LNCaP clone FGC (cell line): ENCODE measurements at regions not wholly inside any gene's neighbourhood (a gene's known extent, or its start where the extent isn't known, plus 50 kb on each side); places are given as distances from the start of the nearest gene placed in this dataset.

Experiments
- DNase-seq: peaks from one replicate; pipeline ENCODE4 v3.0.0-alpha.2; 2011; ENCODE audit warnings: low read depth
- H3K4me3 ChIP-seq: 2 replicates; pipeline ENCODE4 v1.5.1; 2011; ENCODE audit warnings: mild to moderate bottlenecking, low read depth, low read length, control low read depth
- TF ChIP-seq, protein P1 (sequence below): IDR thresholded peaks from 2 replicates; pipeline ENCODE4 v1.5.1; 2012; ENCODE audit warnings: mild to moderate bottlenecking; ENCODE audit not compliant: control insufficient read depth, insufficient read depth; ENCODE audit errors: extremely low read depth

DNA sequence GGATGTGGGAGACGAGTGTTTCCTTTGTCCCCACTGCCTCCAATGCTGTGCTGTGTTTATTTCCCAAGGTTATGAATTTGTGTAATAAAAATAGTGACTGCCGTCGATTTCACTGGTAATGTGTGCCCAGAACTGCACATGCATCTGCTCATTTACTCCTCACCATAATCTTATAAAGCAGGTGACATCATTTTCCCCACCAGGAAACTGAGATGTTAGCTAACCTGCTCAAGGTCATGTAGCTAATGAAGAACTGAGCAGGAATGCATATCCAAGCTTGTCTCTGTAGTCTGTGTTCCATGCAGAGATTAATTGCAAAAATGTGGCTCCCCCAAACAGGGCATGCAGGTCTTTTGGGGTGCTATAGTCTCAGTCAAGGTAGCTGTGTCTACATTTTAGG is 224.4 kb downstream of the TENT4A start:
- TF ChIP-seq, protein P1, sequence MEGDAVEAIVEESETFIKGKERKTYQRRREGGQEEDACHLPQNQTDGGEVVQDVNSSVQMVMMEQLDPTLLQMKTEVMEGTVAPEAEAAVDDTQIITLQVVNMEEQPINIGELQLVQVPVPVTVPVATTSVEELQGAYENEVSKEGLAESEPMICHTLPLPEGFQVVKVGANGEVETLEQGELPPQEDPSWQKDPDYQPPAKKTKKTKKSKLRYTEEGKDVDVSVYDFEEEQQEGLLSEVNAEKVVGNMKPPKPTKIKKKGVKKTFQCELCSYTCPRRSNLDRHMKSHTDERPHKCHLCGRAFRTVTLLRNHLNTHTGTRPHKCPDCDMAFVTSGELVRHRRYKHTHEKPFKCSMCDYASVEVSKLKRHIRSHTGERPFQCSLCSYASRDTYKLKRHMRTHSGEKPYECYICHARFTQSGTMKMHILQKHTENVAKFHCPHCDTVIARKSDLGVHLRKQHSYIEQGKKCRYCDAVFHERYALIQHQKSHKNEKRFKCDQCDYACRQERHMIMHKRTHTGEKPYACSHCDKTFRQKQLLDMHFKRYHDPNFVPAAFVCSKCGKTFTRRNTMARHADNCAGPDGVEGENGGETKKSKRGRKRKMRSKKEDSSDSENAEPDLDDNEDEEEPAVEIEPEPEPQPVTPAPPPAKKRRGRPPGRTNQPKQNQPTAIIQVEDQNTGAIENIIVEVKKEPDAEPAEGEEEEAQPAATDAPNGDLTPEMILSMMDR, result no peak

DNA sequence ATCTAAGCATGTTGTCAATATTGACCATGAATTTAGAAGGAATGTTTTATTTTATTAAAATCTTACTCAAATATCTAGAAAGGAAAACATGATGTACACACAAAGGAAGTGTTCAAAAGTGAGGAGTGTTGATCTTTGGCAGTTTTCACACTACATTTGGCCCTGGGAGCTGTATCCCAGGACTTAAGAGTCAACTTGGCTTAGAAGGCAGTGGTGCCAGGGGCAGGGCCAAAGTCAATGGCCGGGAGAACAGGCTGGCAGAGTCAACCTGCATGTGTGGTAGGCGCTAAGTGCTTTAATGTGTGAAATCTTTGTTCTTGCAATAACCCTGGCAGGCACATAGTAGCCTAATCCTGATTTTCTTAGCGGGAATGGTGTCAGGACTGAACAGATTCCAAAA is 228.4 kb downstream of the TENT4A start:
- H3K4me3 ChIP-seq, result no peak overlapping the region
- no peak for DNase-seq
- TF ChIP-seq, protein P1, result no peak

More for the DNA sequence above, 224.4 kb downstream of the TENT4A start:
- no peak for DNase-seq
- no peak overlapping the region for H3K4me3 ChIP-seq

DNA sequence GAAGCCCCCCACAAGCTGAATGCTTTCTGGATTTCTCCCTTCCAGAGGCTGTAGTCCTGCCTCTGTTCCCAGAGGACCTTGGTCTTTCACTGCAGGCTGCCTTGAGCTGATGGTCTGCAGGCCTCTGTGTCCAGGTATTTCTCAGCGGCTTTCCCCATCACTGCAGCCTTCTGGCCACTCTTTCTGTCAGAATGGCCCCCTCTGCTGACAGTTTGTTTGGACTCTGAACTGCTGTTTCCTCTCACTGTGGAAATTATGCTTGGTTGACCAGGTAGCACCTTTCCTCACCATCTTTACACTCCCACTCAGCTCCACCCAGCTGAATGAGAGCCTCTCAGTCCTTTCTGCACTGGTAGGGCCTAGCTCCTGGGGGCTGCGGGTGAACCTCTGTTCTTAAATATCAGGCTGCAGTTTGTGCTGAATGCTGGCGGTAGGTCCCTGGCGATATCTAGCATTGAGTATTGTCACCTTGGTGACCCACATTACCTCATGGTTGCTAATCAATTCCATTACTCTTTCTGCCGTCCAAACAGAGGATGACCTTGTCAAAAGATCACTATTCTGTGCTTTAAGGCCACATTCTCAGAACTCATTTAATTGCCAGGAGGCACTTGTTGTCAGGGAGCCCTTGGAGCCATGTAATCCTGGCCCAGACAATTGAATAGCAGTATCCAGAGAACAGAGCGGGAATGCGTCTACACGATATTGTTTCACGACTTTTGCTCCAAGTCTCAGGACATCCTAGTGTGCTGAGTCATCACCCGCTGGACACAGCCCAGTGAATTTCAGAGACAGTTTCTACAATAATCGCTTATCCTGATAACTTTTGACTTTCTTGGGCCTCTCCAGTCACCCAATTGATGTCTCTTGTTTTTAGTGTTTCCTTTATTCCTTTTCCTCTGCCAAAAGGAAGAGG is 230.2 kb downstream of the TENT4A start:
- DNase-seq, result no peak

DNA sequence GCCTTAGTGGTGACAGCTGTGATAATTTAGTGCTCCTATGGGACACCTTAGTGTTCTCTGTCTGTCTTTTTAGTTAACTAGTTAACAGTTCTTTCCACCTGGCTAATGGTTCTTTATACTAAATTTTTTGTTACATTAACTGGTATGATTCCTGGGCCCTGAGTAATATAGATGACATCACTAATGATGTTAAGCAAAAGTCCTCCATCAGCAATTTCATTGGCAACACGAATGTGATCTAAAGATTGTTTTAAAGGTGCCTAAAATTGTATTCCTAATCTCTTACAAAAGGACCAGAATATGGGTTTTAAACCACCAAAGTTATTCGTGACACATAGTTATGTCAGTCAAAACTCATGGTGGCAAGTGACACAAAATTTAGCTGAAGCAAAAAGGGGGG is 235.3 kb downstream of the TENT4A start:
- H3K4me3 ChIP-seq, result no peak overlapping the region
- TF ChIP-seq, protein P1, result no peak
- DNase-seq, result no peak

More for the DNA sequence above, 230.2 kb downstream of the TENT4A start:
- no peak overlapping the region for H3K4me3 ChIP-seq
- TF ChIP-seq, protein P1, result no peak

DNA sequence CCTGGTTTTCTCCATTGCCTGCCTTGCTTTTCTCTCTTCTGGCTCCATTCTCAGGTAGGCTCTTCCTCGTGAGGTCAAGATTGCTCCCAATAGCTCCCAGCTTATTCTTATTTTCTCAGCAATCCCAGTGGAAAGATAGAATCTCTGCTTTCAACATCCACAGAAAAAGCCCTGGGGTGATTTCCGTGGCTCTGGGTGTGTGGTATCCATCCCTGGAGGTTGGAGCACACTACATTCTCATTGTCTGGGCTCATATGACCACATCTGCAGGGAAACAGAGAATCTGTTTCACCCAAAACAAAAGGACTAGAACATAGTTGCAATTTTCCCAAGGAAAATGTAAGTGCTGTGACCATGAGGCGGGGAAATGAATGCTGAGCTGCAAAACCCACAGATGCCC is 236.0 kb downstream of the TENT4A start:
- no peak for DNase-seq
- TF ChIP-seq, protein P1, result no peak
- H3K4me3 ChIP-seq, result no peak overlapping the region

DNA sequence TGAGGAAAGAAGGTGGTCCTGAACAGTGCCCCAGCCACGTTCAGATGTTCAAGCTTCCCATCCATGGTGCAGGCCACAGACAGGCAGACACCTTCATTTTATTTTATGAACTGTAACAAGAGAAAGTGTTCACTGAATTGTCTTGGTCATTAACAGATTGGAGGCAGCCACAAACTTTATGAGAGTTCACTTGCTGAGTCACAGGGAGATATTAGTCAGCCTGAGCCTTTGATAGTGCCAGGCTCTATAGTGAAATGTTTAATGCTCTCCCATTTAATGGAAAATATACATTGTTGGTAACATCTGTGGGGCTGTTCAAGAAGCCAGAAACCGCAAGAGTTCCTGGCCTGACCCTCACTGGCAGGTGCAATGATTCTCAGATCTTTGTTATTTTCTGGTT is 237.0 kb downstream of the TENT4A start:
- no peak overlapping the region for H3K4me3 ChIP-seq
- TF ChIP-seq, protein P1, result no peak
- no peak for DNase-seq

DNA sequence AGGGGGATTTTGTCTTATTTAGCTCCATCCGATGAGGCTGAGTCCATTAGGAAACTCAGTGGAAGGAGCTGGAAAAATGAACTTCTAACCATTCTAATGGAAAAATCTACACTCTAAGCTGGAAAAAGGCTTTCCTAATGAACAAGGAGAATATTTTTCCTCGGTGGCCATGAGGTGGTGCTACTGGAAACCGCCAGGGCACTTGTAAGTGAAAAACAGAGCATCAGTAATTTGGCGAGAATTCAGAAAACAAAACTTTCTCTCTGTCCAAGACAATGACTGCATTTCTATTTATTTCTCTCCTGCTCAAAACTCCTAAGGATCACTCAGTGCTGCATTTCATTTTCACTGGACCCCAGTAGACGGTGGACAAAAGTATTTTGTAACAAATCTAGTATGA is 237.6 kb downstream of the TENT4A start:
- TF ChIP-seq, protein P1, result no peak
- H3K4me3 ChIP-seq, result no peak overlapping the region
- DNase-seq, result no peak
